ENCODE measurements at regions not wholly inside any gene's neighbourhood (a gene's known extent, or its start where the extent isn't known, plus 50 kb on each side); places are given as distances from the start of the nearest gene placed in this dataset.

DNA sequence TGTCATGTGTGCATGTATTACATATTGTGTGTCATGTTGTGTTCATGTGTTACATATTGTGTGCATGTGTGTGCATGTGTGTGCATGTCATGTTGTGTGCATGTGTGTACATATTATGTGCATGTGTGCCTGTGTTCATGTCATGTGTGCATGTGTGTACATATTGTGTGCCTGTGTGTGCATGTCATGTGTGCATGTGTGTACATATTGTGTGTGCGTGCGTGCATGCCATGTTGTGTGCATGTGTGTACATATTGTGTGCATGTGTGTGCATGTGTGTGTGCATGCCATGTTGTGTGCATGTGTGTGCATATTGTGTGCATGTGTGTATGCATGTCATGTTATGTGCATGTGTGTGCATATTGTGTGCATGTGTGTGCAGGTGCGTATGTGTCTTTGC, 267.1 kb downstream of the EIPR1 start:
- no peak overlapping the region for H3K4me3 ChIP-seq
- peak in 1 of 7 donors; percentile 35 for DNase-seq
- no peaks in the 10 kb centered on the region for H3K4me1 ChIP-seq (replicated peaks in 1 of 2)
- H3K9me3 ChIP-seq (replicated peaks in 1 of 3), result no peaks in the 10 kb centered on the region
- TF ChIP-seq CTCF (IDR thresholded peaks at IDR 0.05) (no peak), POLR2A (IDR thresholded peaks at IDR 0.05) (no peak)
- intact Hi-C loops (cut with DNase I), result no loop called here
- H3K27me3 ChIP-seq, result no peaks in the 10 kb centered on the region
- 86 to 96% (median 92%) methylated on average over 3 of the region's 3 CpGs for WGBS, 4 donors
- no peak overlapping the region for H3K27ac ChIP-seq
- no peaks in the 10 kb centered on the region for H3K36me3 ChIP-seq (replicated peaks in 1 of 2)

GRCh38 chr2:3108710-3109702, 268.6 kb downstream of the EIPR1 start:
- Histone ChIP-seq H3K4me3 (no peak overlapping the region), H3K4me1 (replicated peaks in 1 of 2) (no peaks in the 10 kb centered on the region), H3K27me3 (no peaks in the 10 kb centered on the region), H3K27ac (no peak overlapping the region), H3K36me3 (replicated peaks in 1 of 2) (no peaks in the 10 kb centered on the region), H3K9me3 (replicated peaks in 1 of 3) (no peaks in the 10 kb centered on the region)
- WGBS, 4 donors, result 91 to 97% (median 95%) methylated on average over 28 to 29 of the region's 29 CpGs
- TF ChIP-seq CTCF (IDR thresholded peaks at IDR 0.05) (no peak), POLR2A (IDR thresholded peaks at IDR 0.05) (no peak)
- peak in 1 of 7 donors; percentile 37 for DNase-seq
- intact Hi-C loops (cut with DNase I), result no loop called here

DNA sequence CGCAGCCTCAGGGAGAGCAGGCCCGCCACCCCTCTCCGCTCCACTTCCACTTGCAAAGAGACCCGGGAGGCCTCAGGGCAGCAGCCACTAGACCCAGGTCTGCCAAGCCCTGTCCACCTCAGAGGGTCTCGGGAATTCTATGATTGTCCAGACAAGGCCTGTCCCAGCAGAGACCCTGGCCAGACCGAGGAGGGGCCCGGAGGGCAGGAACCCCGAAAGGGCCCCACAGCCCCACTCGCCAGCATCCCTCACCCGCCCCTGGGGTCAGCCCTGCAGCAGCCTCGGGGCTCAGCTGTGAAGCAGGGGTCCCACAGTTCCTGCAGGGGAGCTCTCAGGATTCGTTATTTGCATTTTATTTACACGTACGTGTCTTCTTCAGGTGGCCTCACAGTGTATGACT, 269.5 kb downstream of the EIPR1 start:
- Histone ChIP-seq H3K9me3 (replicated peaks in 1 of 3) (no peaks in the 10 kb centered on the region), H3K27ac (no peak overlapping the region), H3K27me3 (no peaks in the 10 kb centered on the region), H3K4me1 (replicated peaks in 1 of 2) (no peaks in the 10 kb centered on the region), H3K36me3 (replicated peaks in 1 of 2) (no peaks in the 10 kb centered on the region), H3K4me3 (no peak overlapping the region)
- TF ChIP-seq CTCF (IDR thresholded peaks at IDR 0.05) (no peak), POLR2A (IDR thresholded peaks at IDR 0.05) (no peak)
- peak in 1 of 7 donors; percentile 36 for DNase-seq
- 86 to 94% (median 87%) methylated on average over 13 to 14 of the region's 14 CpGs for WGBS, 4 donors
- intact Hi-C loops (cut with DNase I), result no loop called here

DNA sequence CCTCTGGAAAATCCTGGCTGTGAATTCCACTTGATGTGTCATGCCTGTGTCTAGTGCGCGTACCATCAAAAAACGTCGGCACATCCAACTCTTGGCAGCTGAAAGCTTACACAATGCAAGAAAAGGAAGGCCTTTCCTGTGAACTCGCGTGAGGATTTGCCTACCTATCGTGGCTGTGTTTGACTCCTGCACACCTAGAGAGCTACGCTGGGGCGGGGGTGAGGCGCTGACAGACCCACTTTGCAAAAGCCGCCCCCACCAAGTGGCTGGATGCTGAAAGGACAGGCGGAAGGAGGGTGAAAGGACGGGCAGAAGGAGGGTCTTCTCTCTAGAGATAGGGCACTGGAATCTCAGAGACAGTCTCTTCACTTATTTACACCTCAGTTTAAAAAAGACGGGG, 270.1 kb downstream of the EIPR1 start:
- TF ChIP-seq POLR2A (IDR thresholded peaks at IDR 0.05) (no peak), CTCF (IDR thresholded peaks at IDR 0.05) (no peak)
- peak in 1 of 7 donors; percentile 34 for DNase-seq
- 86 to 95% (median 90%) methylated on average over 14 of the region's 14 CpGs for WGBS, 4 donors

More for the DNA sequence above, 270.1 kb downstream of the EIPR1 start:
- Histone ChIP-seq H3K9me3 (replicated peaks in 1 of 3) (no peaks in the 10 kb centered on the region), H3K27ac (no peak overlapping the region), H3K27me3 (no peaks in the 10 kb centered on the region), H3K4me3 (no peak overlapping the region), H3K4me1 (replicated peaks in 1 of 2) (no peaks in the 10 kb centered on the region), H3K36me3 (replicated peaks in 1 of 2) (no peaks in the 10 kb centered on the region)
- intact Hi-C loops (cut with DNase I), result no loop called here
